ENCODE measurements at regions not wholly inside any gene's neighbourhood (a gene's known extent, or its start where the extent isn't known, plus 50 kb on each side); places are given as distances from the start of the nearest gene placed in this dataset.

- 78 to 86% methylated on average over 4 of the region's 4 CpGs for WGBS, 2 donors
Measured at GRCh38 chr4:163598028-163598427, 103.5 kb downstream of the TMA16 start.

DNA sequence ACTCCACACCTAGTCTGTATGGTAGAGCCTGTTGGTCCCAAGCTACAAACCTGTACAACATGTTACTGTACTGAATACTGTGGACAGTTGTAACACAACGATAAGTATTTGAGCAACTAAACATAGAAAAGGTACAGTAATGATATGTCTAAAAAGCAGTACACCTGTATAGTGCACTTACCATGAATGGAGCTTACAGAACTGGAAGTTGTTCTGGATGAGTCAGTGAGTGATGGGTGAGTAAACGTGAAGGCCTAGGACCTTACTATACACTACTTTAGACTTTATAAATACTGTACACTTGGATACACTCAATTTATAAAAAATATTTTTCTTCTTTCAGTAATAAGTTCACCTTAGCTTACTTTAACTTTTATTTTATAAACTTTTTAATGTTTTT is 104.0 kb downstream of the TMA16 start:
- no peaks in the 10 kb centered on the region for H3K36me3 ChIP-seq
- WGBS, 2 donors = 88 to 89% methylated on average over 2 of the region's 2 CpGs
- H3K4me1 ChIP-seq = peaks cover 0 to 46% (median 0%) of the 10 kb centered on the region in 9 donors
- no peak for DNase-seq
- no peaks in the 10 kb centered on the region for H3K9me3 ChIP-seq
- no peak overlapping the region for H3K27ac ChIP-seq
- no peak overlapping the region for H3K4me3 ChIP-seq
- TF ChIP-seq CTCF (IDR thresholded peaks at IDR 0.05) = no peak
- intact Hi-C loops (cut with DNase I) = no loop called here
- no peaks in the 10 kb centered on the region for H3K27me3 ChIP-seq
- no peak for ATAC-seq

More at GRCh38 chr4:163598028-163598427, 103.5 kb downstream of the TMA16 start:
- DNase-seq = no peak
- Histone ChIP-seq H3K4me3 (no peak overlapping the region), H3K27ac (no peak overlapping the region), H3K27me3 (no peaks in the 10 kb centered on the region), H3K36me3 (no peaks in the 10 kb centered on the region), H3K4me1 (peaks cover 0 to 49% (median 0%) of the 10 kb centered on the region in 9 donors), H3K9me3 (no peaks in the 10 kb centered on the region)
- intact Hi-C loops (cut with DNase I) = no loop called here
- no peak for ATAC-seq
- TF ChIP-seq CTCF (IDR thresholded peaks at IDR 0.05) = no peak

GRCh38 chr4:163600727-163601126 is 106.2 kb downstream of the TMA16 start:
- intact Hi-C loops (cut with DNase I) = no loop called here
- whole genome bisulfite sequencing, 2 donors = 64 to 72% methylated on average over 6 of the region's 6 CpGs
- Histone ChIP-seq H3K27me3 (no peaks in the 10 kb centered on the region), H3K9me3 (peaks cover 0 to 5% (median 0%) of the 10 kb centered on the region in 11 donors), H3K4me1 (peaks cover 0 to 41% (median 0%) of the 10 kb centered on the region in 9 donors), H3K4me3 (no peak overlapping the region), H3K36me3 (no peaks in the 10 kb centered on the region), H3K27ac (no peak overlapping the region)
- DNase-seq = no peak
- ATAC-seq = no peak
- no peak for TF ChIP-seq CTCF (IDR thresholded peaks at IDR 0.05)

- DNase-seq (no peak), ATAC-seq (no peak)
- TF ChIP-seq CTCF (IDR thresholded peaks at IDR 0.05) = no peak
- 44 to 48% methylated on average over 5 of the region's 5 CpGs for WGBS, 2 donors
- H3K27ac ChIP-seq = no peak overlapping the region
- no peak overlapping the region for H3K4me3 ChIP-seq
- no peaks in the 10 kb centered on the region for H3K36me3 ChIP-seq
- intact Hi-C loops (cut with DNase I) = no loop called here
- peaks cover 0 to 33% (median 0%) of the 10 kb centered on the region in 9 donors for H3K4me1 ChIP-seq
- no peaks in the 10 kb centered on the region for H3K27me3 ChIP-seq
- H3K9me3 ChIP-seq = peaks cover 0 to 7% (median 0%) of the 10 kb centered on the region in 11 donors
Measured at GRCh38 chr4:163603257-163603656, 108.8 kb downstream of the TMA16 start.
